WTC11 (cell line): ENCODE measurements at regions not wholly inside any gene's neighbourhood (a gene's known extent, or its start where the extent isn't known, plus 50 kb on each side); places are given as distances from the start of the nearest gene placed in this dataset.

ENCODE experiments used
- ATAC-seq: fragments of 200-7000 bp; cut with Tn5 transposase; 2 replicates; pipeline ENCODE4 v1.10.0; 2021; ENCODE audit warnings: mild to moderate bottlenecking, moderate library complexity
- CTCF ChIA-PET: fragments of 300-600 bp; sonication (Branson Sonifier 250); formaldehyde crosslinking; loops from one replicate; lab custom pipeline; 2021; ENCODE audit warnings: antibody characterized with exemption; lab: Charles Lee
- POLR2A ChIA-PET: fragments of 350-600 bp; sonication (Branson Sonifier 250); formaldehyde crosslinking; loops from one replicate; lab custom pipeline; 2021; ENCODE audit warnings: antibody characterized with exemption; lab: Charles Lee
- DNase-seq: peaks from one replicate; pipeline ENCODE4 v3.0.0; 2021; ENCODE audit warnings: low spot score
- H3K27ac Mint-ChIP-seq: 2 replicates; pipeline ENCODE4 v1.8.0; 2021; ENCODE audit warnings: mixed read lengths
- H3K27me3 Mint-ChIP-seq: 2 replicates; pipeline ENCODE4 v1.8.0; 2021; ENCODE audit warnings: low read depth, mild to moderate bottlenecking, moderate library complexity, mixed read lengths
- H3K36me3 Mint-ChIP-seq: 2 replicates; pipeline ENCODE4 v1.8.0; 2021; ENCODE audit warnings: mixed read lengths
- H3K4me1 Mint-ChIP-seq: 2 replicates; pipeline ENCODE4 v1.8.0; 2022; ENCODE audit warnings: mixed read lengths
- H3K4me3 Mint-ChIP-seq: 2 replicates; pipeline ENCODE4 v1.8.0; 2021; ENCODE audit warnings: mild to moderate bottlenecking, moderate library complexity, mixed read lengths
- H3K9me3 Mint-ChIP-seq: 2 replicates; pipeline ENCODE4 v1.8.0; 2021; ENCODE audit warnings: mixed read lengths
- AFF4 ChIP-seq: sonication (generic); formaldehyde crosslinking; IDR thresholded peaks from 2 replicates; pipeline ENCODE4 v1.8.1; 2023; ENCODE audit warnings: mild to moderate bottlenecking, missing genetic modification reagents, borderline replicate concordance
- ARID4B ChIP-seq: sonication (generic); formaldehyde crosslinking; IDR thresholded peaks from 2 replicates; pipeline ENCODE4 v1.8.0; 2023; ENCODE audit warnings: missing genetic modification reagents, mild to moderate bottlenecking, borderline replicate concordance
- ATF1 ChIP-seq: sonication (generic); formaldehyde crosslinking; IDR thresholded peaks from 2 replicates; pipeline ENCODE4 v1.8.1; 2023; ENCODE audit warnings: mild to moderate bottlenecking, moderate library complexity, missing genetic modification reagents
- CDX4 ChIP-seq: fragments of 250-450 bp; sonication (Bioruptor Pico); IDR thresholded peaks from 2 replicates; pipeline ENCODE4 v1.9.0; 2021; ENCODE audit warnings: moderate library complexity, mild to moderate bottlenecking, inconsistent platforms, borderline replicate concordance
- CREB1 ChIP-seq: sonication (generic); formaldehyde crosslinking; IDR thresholded peaks from 2 replicates; pipeline ENCODE4 v1.8.0; 2023; ENCODE audit warnings: mild to moderate bottlenecking, missing genetic modification reagents
- CREM ChIP-seq: sonication (generic); formaldehyde crosslinking; IDR thresholded peaks from 2 replicates; pipeline ENCODE4 v1.8.1; 2022; ENCODE audit warnings: mild to moderate bottlenecking, missing genetic modification reagents, moderate library complexity
- E2F4 ChIP-seq: sonication (generic); formaldehyde crosslinking; IDR thresholded peaks from 2 replicates; pipeline ENCODE4 v1.8.1; 2022; ENCODE audit warnings: low read depth, mild to moderate bottlenecking, moderate library complexity, missing genetic modification reagents, borderline replicate concordance
- ELF4 ChIP-seq: sonication (generic); formaldehyde crosslinking; IDR thresholded peaks from 2 replicates; pipeline ENCODE4 v1.8.1; 2022; ENCODE audit warnings: low read depth, mild to moderate bottlenecking, moderate library complexity, missing genetic modification reagents
- JUN ChIP-seq: sonication (generic); formaldehyde crosslinking; IDR thresholded peaks from 2 replicates; pipeline ENCODE4 v1.8.0; 2023; ENCODE audit warnings: mild to moderate bottlenecking, missing genetic modification reagents
- KAT7 ChIP-seq: sonication (generic); formaldehyde crosslinking; IDR thresholded peaks from 2 replicates; pipeline ENCODE4 v1.8.1; 2023; ENCODE audit warnings: missing genetic modification reagents, mild to moderate bottlenecking, borderline replicate concordance
- MLX ChIP-seq: sonication (generic); formaldehyde crosslinking; IDR thresholded peaks from 2 replicates; pipeline ENCODE4 v1.8.1; 2023; ENCODE audit warnings: mild to moderate bottlenecking, missing genetic modification reagents, moderate library complexity
- PRDM15 ChIP-seq: sonication (generic); formaldehyde crosslinking; IDR thresholded peaks from 2 replicates; pipeline ENCODE4 v1.8.0; 2022; ENCODE audit warnings: missing genetic modification reagents
- PRRX2 ChIP-seq: fragments of 250-450 bp; sonication (Bioruptor Pico); IDR thresholded peaks from 2 replicates; pipeline ENCODE4 v1.8.0; 2021; ENCODE audit warnings: mild to moderate bottlenecking
- SMAD4 ChIP-seq: sonication (generic); formaldehyde crosslinking; IDR thresholded peaks from 2 replicates; pipeline ENCODE4 v1.8.0; 2022; ENCODE audit warnings: mild to moderate bottlenecking, missing genetic modification reagents
- TEAD4 ChIP-seq: sonication (generic); formaldehyde crosslinking; IDR thresholded peaks from 2 replicates; pipeline ENCODE4 v1.8.0; 2022; ENCODE audit warnings: mild to moderate bottlenecking, missing genetic modification reagents
- ZNF121 ChIP-seq: sonication (generic); formaldehyde crosslinking; IDR thresholded peaks from 2 replicates; pipeline ENCODE4 v1.8.0; 2023; ENCODE audit warnings: missing genetic modification reagents
- ZNF219 ChIP-seq: sonication (generic); formaldehyde crosslinking; IDR thresholded peaks from 2 replicates; pipeline ENCODE4 v1.8.0; 2023; ENCODE audit warnings: missing genetic modification reagents, mild to moderate bottlenecking, borderline replicate concordance
- ZNF512 ChIP-seq: sonication (generic); formaldehyde crosslinking; IDR thresholded peaks from 2 replicates; pipeline ENCODE4 v1.8.1; 2022; ENCODE audit warnings: missing genetic modification reagents, borderline replicate concordance

- Mint-ChIP-seq H3K36me3 (no peaks in the 10 kb centered on the region), H3K9me3 (no peaks in the 10 kb centered on the region), H3K27ac (no peak overlapping the region), H3K27me3 (no peaks in the 10 kb centered on the region), H3K4me1 (peaks cover 24% of the 10 kb centered on the region), H3K4me3 (no peak overlapping the region)
- POLR2A ChIA-PET = no interaction called here
- ATAC-seq = no peak
- no peak for TF ChIP-seq KAT7 (CRISPR knock-in tag)
- no peak for TF ChIP-seq JUN (CRISPR knock-in tag)
- no peak for TF ChIP-seq ZNF219
- no peak for TF ChIP-seq ZNF121 (CRISPR knock-in tag)
- no peak for TF ChIP-seq PRRX2 (CRISPR knock-in tag)
- no peak for TF ChIP-seq SMAD4
- no peak for TF ChIP-seq CREM (CRISPR knock-in tag)
- no peak for TF ChIP-seq PRDM15 (CRISPR knock-in tag)
- TF ChIP-seq CREB1 = no peak
- TF ChIP-seq ZNF512 = no peak
- TF ChIP-seq E2F4 (CRISPR knock-in tag) = no peak
- TF ChIP-seq TEAD4 (CRISPR knock-in tag) = no peak
- TF ChIP-seq ATF1 = no peak
- TF ChIP-seq, all 79 proteins: peak for 0
- DNase-seq = no peak
- CTCF ChIA-PET = no interaction called here
Measured at GRCh38 chr17:13228225-13228624, 210.4 kb upstream of the ELAC2 start.

- no peaks in the 10 kb centered on the region for H3K9me3 Mint-ChIP-seq
- ChIA-PET CTCF (no interaction called here), POLR2A (no interaction called here)
- TF ChIP-seq AFF4 (CRISPR knock-in tag) (no peak), ELF4 (no peak), CDX4 (CRISPR knock-in tag) (no peak), ZNF512 (no peak), MLX (CRISPR knock-in tag) (no peak), ARID4B (CRISPR knock-in tag) (no peak)
Measured at GRCh38 chr17:13222975-13223374, 205.1 kb upstream of the ELAC2 start.

More at GRCh38 chr17:13222975-13223374, 205.1 kb upstream of the ELAC2 start:
- DNase-seq = no peak
- no peak for ATAC-seq
- H3K36me3 Mint-ChIP-seq = no peaks in the 10 kb centered on the region
- no peaks in the 10 kb centered on the region for H3K27me3 Mint-ChIP-seq
- H3K4me3 Mint-ChIP-seq = no peak overlapping the region
- no peak overlapping the region for H3K27ac Mint-ChIP-seq
- H3K4me1 Mint-ChIP-seq = peaks cover 6% of the 10 kb centered on the region
